ENCODE measurements at regions not wholly inside any gene's neighbourhood (a gene's known extent, or its start where the extent isn't known, plus 50 kb on each side); places are given as distances from the start of the nearest gene placed in this dataset.

- Histone ChIP-seq H3K9ac (ENCODE audit: low read length) (no peak overlapping the region), H4K20me1 (ENCODE audit: low read length) (no peaks in the 10 kb centered on the region), H3K4me1 (ENCODE audit: insufficient read depth, low read length) (peaks cover 4% of the 10 kb centered on the region; the same call in 1 of the 2 replicates), H3K36me3 (ENCODE audit: low read depth, low read length) (no peaks in the 10 kb centered on the region), H2AFZ (ENCODE audit: low read length) (no peak overlapping the region), H3K27me3 (ENCODE audit: low read length) (peaks cover 49% of the 10 kb centered on the region), H3K9me3 (ENCODE audit: low read length) (no peaks in the 10 kb centered on the region), H3K79me2 (ENCODE audit: low read length) (no peaks in the 10 kb centered on the region), H3K4me2 (ENCODE audit: low read length) (no peak overlapping the region), H3K4me3 (ENCODE audit: low read length) (no peak overlapping the region), H3K27ac (ENCODE audit: low read length) (no peak overlapping the region), H3K9me2 (replicated peaks; ENCODE audit: low read length) (no peaks in the 10 kb centered on the region), H3F3A (ENCODE audit: low read length, unreplicated experiment) (no peaks in the 10 kb centered on the region)
- BruUV-seq (replicated peaks), result no TSS peak
- TF ChIP-seq EZH2 (IDR thresholded peaks at IDR 0.05; ENCODE audit: low read length, unreplicated experiment) (no peak), EZH2phosphoT487 (IDR thresholded peaks at IDR 0.05; ENCODE audit: borderline replicate concordance, low read length) (no peak), CTCF (conservative IDR thresholded peaks at IDR 0.05; ENCODE audit: low read depth, low read length) (no peak)
- DNase-seq, result no peak
- ChIA-PET POLR2A (ENCODE audit: unreplicated experiment) (no interaction called here), CTCF (no interaction called here)
- no peak for ATAC-seq
- intact Hi-C loops (cut with micrococcal nuclease), result no loop called here
Observed at GRCh38 chr20:46789339-46790028, 80.0 kb downstream of the SLC2A10 start.

GRCh38 chr20:46791722-46792416 lies 82.4 kb downstream of the SLC2A10 start:
- Histone ChIP-seq H3K27ac (ENCODE audit: low read length) (no peak overlapping the region), H3K79me2 (ENCODE audit: low read length) (no peaks in the 10 kb centered on the region), H3K9me3 (ENCODE audit: low read length) (no peaks in the 10 kb centered on the region), H3K4me2 (ENCODE audit: low read length) (no peak overlapping the region), H3K9me2 (replicated peaks; ENCODE audit: low read length) (no peaks in the 10 kb centered on the region), H3K4me3 (ENCODE audit: low read length) (no peak overlapping the region), H3F3A (ENCODE audit: low read length, unreplicated experiment) (no peaks in the 10 kb centered on the region), H3K9ac (ENCODE audit: low read length) (no peak overlapping the region), H2AFZ (ENCODE audit: low read length) (no peak overlapping the region), H4K20me1 (ENCODE audit: low read length) (no peaks in the 10 kb centered on the region), H3K27me3 (ENCODE audit: low read length) (peaks cover 62% of the 10 kb centered on the region), H3K4me1 (ENCODE audit: insufficient read depth, low read length) (no peaks in the 10 kb centered on the region), H3K36me3 (ENCODE audit: low read depth, low read length) (no peaks in the 10 kb centered on the region)
- TF ChIP-seq EZH2 (IDR thresholded peaks at IDR 0.05; ENCODE audit: low read length, unreplicated experiment) (no peak), CTCF (conservative IDR thresholded peaks at IDR 0.05; ENCODE audit: low read depth, low read length) (no peak; the same call in 1 of the 2 replicates), EZH2phosphoT487 (IDR thresholded peaks at IDR 0.05; ENCODE audit: borderline replicate concordance, low read length) (no peak)
- POLR2A ChIA-PET (ENCODE audit: unreplicated experiment), result no interaction called here
- no peak for ATAC-seq
- no peak for DNase-seq
- no TSS peak for BruUV-seq (replicated peaks)
- CTCF ChIA-PET, result no interaction called here
- intact Hi-C loops (cut with micrococcal nuclease), result no loop called here

- Histone ChIP-seq H3K9me2 (replicated peaks; ENCODE audit: low read length) (no peaks in the 10 kb centered on the region), H3K4me1 (ENCODE audit: insufficient read depth, low read length) (no peaks in the 10 kb centered on the region), H3K27ac (ENCODE audit: low read length) (no peak overlapping the region), H4K20me1 (ENCODE audit: low read length) (no peaks in the 10 kb centered on the region), H2AFZ (ENCODE audit: low read length) (no peak overlapping the region), H3K36me3 (ENCODE audit: low read depth, low read length) (no peaks in the 10 kb centered on the region), H3K79me2 (ENCODE audit: low read length) (no peaks in the 10 kb centered on the region), H3F3A (ENCODE audit: low read length, unreplicated experiment) (no peaks in the 10 kb centered on the region), H3K27me3 (ENCODE audit: low read length) (peaks cover 71% of the 10 kb centered on the region), H3K9me3 (ENCODE audit: low read length) (no peaks in the 10 kb centered on the region), H3K4me2 (ENCODE audit: low read length) (no peak overlapping the region), H3K4me3 (ENCODE audit: low read length) (no peak overlapping the region), H3K9ac (ENCODE audit: low read length) (no peak overlapping the region)
- intact Hi-C loops (cut with micrococcal nuclease), result no loop called here
- DNase-seq (no peak), ATAC-seq (no peak)
- BruUV-seq (replicated peaks), result no TSS peak
- TF ChIP-seq CTCF (conservative IDR thresholded peaks at IDR 0.05; ENCODE audit: low read depth, low read length) (no peak), EZH2 (IDR thresholded peaks at IDR 0.05; ENCODE audit: low read length, unreplicated experiment) (no peak), EZH2phosphoT487 (IDR thresholded peaks at IDR 0.05; ENCODE audit: borderline replicate concordance, low read length) (no peak)
- ChIA-PET CTCF (no interaction called here), POLR2A (ENCODE audit: unreplicated experiment) (no interaction called here)
Observed at GRCh38 chr20:46797206-46797605, 87.8 kb downstream of the SLC2A10 start.

All from PC-3 (cell line).